GM10248 (cell line): ENCODE measurements at regions not wholly inside any gene's neighbourhood (a gene's known extent, or its start where the extent isn't known, plus 50 kb on each side); places are given as distances from the start of the nearest gene placed in this dataset.

Experiments
- CTCF ChIA-PET: fragments of 300-600 bp; sonication (Branson Sonifier 250); formaldehyde crosslinking; extraction: SDS; loops from one replicate; lab custom pipeline; 2021; ENCODE audit warnings: antibody characterized with exemption; lab: Yijun Ruan, JAX
- POLR2A ChIA-PET: fragments of 350-650 bp; sonication (Branson Sonifier 250); formaldehyde crosslinking; extraction: SDS; loops from one replicate; lab custom pipeline; 2020; ENCODE audit warnings: antibody characterized with exemption; lab: Yijun Ruan, JAX
- DNase-seq: peaks from one replicate; pipeline ENCODE4 v3.0.0; 2012; ENCODE audit errors: extremely low spot score
- TF ChIP-seq, protein P1 (sequence below): IDR thresholded peaks from 2 replicates; pipeline ENCODE4 v1.5.1; 2012; ENCODE audit warnings: mild to moderate bottlenecking, low read depth; ENCODE audit errors: extremely low read depth, missing control alignments, control extremely low read depth

DNA sequence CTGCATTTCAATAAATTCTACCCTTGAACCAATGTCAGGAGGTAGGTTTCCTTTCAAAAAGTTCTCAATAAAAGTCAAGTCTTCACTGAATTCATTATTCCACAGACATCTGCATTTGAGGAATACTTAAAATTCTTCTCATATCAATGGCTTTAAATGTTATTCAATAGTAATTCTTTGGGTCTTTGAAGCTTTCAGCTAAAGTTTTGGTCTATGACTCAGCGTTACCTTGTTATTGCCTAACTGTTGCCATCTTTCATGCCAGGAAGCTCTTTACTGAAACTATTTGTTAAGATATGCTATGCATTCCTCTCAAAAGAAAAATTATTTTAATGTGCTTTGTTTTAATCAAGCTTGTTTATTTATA is 170.5 kb downstream of the NNT start:
- ChIA-PET CTCF (no interaction called here), POLR2A (no interaction called here)
- no peak for DNase-seq
- TF ChIP-seq, protein P1, sequence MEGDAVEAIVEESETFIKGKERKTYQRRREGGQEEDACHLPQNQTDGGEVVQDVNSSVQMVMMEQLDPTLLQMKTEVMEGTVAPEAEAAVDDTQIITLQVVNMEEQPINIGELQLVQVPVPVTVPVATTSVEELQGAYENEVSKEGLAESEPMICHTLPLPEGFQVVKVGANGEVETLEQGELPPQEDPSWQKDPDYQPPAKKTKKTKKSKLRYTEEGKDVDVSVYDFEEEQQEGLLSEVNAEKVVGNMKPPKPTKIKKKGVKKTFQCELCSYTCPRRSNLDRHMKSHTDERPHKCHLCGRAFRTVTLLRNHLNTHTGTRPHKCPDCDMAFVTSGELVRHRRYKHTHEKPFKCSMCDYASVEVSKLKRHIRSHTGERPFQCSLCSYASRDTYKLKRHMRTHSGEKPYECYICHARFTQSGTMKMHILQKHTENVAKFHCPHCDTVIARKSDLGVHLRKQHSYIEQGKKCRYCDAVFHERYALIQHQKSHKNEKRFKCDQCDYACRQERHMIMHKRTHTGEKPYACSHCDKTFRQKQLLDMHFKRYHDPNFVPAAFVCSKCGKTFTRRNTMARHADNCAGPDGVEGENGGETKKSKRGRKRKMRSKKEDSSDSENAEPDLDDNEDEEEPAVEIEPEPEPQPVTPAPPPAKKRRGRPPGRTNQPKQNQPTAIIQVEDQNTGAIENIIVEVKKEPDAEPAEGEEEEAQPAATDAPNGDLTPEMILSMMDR: no peak

DNA sequence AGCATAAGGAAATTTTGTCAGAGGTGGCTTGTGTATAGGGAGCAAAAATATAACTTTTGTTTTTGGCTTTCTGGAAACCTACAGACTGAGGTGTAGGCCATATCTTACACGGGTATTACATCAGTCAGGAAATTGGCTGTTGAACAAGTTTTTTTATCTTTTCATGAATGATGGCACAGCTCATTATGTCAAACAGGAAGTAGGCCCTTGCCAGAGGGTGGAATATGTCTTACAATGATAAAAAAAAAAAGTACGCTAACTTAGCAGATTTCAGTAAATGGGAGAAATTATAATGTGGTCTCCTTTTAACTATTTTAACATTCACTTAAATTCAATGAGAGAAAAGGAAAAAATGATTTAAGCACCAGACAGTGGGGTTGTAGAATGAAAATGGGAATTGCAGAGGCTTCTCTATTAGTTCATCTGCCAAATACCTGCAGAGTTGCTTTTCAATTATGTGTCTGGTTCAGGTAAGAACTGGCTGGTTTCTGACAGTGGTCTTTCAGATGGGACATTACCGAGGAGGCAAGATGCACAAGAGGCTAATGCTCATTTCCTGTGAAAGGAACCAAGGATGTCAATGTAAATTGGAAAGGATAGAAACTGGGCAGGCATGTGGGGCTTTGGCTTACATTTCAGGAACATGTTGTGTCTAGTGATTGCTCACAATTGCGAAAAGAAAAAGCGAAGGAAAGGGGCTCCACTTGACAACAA is 169.9 kb downstream of the NNT start:
- CTCF ChIA-PET: no interaction called here
- POLR2A ChIA-PET: no interaction called here
- TF ChIP-seq, protein P1: no peak
- no peak for DNase-seq

DNA sequence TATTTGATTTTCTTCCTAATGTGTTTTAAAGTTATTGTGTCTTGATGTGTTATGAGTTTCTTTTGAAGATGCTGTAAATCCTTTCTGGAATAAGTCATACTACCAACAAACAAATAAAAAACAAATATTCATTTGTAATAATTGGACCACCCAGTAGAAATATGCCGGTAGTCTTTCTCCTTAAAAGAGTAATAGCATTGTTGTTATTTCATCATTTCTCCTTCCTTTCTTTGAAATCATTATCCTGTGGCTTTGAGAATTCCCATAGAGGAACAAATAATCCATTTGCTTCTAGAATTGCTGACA is 169.4 kb downstream of the NNT start:
- ChIA-PET CTCF (no interaction called here), POLR2A (no interaction called here)
- no peak for DNase-seq
- TF ChIP-seq, protein P1: no peak

DNA sequence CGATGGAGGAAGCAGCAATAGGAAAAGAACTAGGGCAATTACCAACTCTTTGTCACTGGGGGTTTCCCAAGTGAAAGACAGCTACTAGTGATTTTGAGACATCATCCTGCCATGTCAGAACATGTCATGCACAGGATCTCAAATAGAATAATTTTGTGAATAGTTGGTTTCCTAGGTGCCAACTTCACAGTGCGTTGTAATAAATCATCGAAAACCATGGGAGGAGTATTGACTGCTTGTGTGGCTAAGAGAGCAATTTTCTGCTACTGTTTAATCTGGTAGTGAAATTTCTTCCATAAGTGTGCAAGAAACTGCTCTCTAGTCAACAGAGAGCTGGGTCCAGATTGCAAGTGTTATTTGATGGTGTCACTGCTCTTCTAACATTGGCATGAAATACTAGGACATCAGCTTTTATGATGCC is 168.6 kb downstream of the NNT start:
- CTCF ChIA-PET: interaction anchor here (1.0 kb wide), 1 partner anchor 11 kb away, joined by 3 read pairs; no protein-coding TSS in a partner anchor

DNA sequence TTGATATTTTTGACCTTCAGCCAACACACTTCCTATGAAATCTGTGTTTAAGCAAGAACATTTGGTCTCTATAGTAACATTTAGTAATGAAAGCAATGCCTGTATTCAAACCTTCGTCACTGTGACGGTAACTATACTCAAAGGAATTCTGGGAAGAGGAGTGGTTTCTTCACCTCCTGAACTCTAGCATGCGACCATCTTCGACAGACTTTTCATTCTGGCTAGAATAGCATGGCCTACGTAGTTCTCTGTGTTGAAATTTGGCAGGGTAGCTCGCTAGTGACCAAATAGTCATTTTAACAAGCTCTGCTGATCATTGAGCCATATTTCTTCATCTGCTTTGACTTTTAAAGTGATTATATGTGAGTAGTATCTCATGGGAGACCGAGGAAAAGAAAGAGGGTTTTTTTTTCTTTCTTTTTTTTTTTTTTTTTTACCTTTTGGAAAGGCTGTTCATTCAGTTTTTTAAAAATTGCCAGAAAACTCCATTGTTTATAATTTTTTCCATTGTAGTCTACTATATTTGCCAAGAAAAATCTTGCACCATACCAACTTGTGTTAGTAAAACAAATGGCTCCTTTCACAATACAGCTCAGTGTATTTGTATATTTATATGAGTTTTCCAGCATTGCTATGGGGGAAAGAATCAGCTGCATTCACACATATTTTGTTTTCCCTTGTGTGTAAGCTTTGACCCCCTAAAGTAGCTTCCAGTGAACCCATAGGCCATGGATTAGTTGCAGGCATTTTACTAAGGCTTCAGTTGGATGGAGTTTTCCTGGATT is 166.8 kb downstream of the NNT start:
- ChIA-PET CTCF (no interaction called here), POLR2A (no interaction called here)
- no peak for DNase-seq
- TF ChIP-seq, protein P1: no peak

More for the DNA sequence above, 168.6 kb downstream of the NNT start:
- POLR2A ChIA-PET: no interaction called here
- no peak for DNase-seq
- TF ChIP-seq, protein P1: no peak
